Testis (tissue), 2 donors: ENCODE measurements at regions not wholly inside any gene's neighbourhood (a gene's known extent, or its start where the extent isn't known, plus 50 kb on each side); places are given as distances from the start of the nearest gene placed in this dataset.

Experiments used
- DNase-seq: peaks from one replicate; pipeline ENCODE4 v3.0.0-alpha.2; 2019
- H3K27ac ChIP-seq, 2 donors: fragments of 200-600 bp; sonication (generic); one replicate each; pipeline ENCODE4 v1.5.1; 2019
- H3K27me3 ChIP-seq: fragments of 200-600 bp; sonication (generic); one replicate; pipeline ENCODE4 v1.5.1; 2019
- H3K36me3 ChIP-seq: fragments of 200-600 bp; sonication (generic); one replicate; pipeline ENCODE4 v1.5.1; 2017; ENCODE audit warnings: low read depth; ENCODE audit errors: missing control alignments
- H3K4me1 ChIP-seq: fragments of 200-600 bp; sonication (generic); one replicate; pipeline ENCODE4 v1.5.1; 2019
- H3K4me3 ChIP-seq, 2 donors: fragments of 200-600 bp; sonication (generic); one replicate each; pipeline ENCODE4 v1.5.1; 2017 to 2019
- H3K9me3 ChIP-seq: fragments of 200-600 bp; sonication (generic); one replicate; pipeline ENCODE4 v1.5.1; 2017
- CTCF ChIP-seq, 3 experiments: fragments of 450-650 bp in 2 of 3; fragments of 200-600 bp in 1 of 3; sonication (generic) in 1 of 3; IDR thresholded peaks; one replicate each; pipeline ENCODE4 v1.5.1; 2016 to 2019; ENCODE audit warnings: antibody characterized with exemption in 3 of 3, mild to moderate bottlenecking in 2 of 3, moderate library complexity in 1 of 3
- POLR2A ChIP-seq: fragments of 450-650 bp; IDR thresholded peaks from one replicate; pipeline ENCODE4 v1.6.1; 2017; ENCODE audit warnings: antibody characterized with exemption, mild to moderate bottlenecking, moderate library complexity
- WGBS, 2 donors: methylation state at CpG; one replicate each; pipeline ENCODE4 v1.1.5; 2018; 5-methylcytosine and 5-hydroxymethylcytosine counted together
- intact Hi-C: fragments of 100-400 bp; cut with DNase I; formaldehyde crosslinking; loops from one replicate; pipeline ENCODE4 v1.15.1; 2023; ENCODE audit warnings: low total_unique reads

- Histone ChIP-seq H3K4me3 (no peak overlapping the region), H3K27me3 (no peaks in the 10 kb centered on the region), H3K4me1 (peaks cover 3% of the 10 kb centered on the region), H3K9me3 (no peaks in the 10 kb centered on the region), H3K27ac (no peak overlapping the region), H3K36me3 (no peaks in the 10 kb centered on the region)
- WGBS, 2 donors: 90 to 97% methylated on average over 4 of the region's 4 CpGs
- TF ChIP-seq POLR2A (no peak), CTCF (IDR thresholded peaks at IDR 0.05) (no peak)
- DNase-seq: no peak
- intact Hi-C loops: no loop called here
These were observed 106.8 kb upstream of the CTTNBP2 start for GRCh38 chr7:117979954-117980497.

- no peak for TF ChIP-seq POLR2A
- no peak for TF ChIP-seq CTCF (IDR thresholded peaks at IDR 0.05)
- H3K9me3 ChIP-seq: no peaks in the 10 kb centered on the region
- H3K4me3 ChIP-seq: no peak overlapping the region
- intact Hi-C loops: no loop called here
- H3K27me3 ChIP-seq: no peaks in the 10 kb centered on the region
- H3K36me3 ChIP-seq: no peaks in the 10 kb centered on the region
- WGBS, 2 donors: 48 to 54% methylated on average over 11 of the region's 11 CpGs
- DNase-seq: no peak
- H3K27ac ChIP-seq: no peak overlapping the region
- peaks cover 3% of the 10 kb centered on the region for H3K4me1 ChIP-seq
These were observed 109.1 kb upstream of the CTTNBP2 start for GRCh38 chr7:117982071-117983055.

GRCh38 chr7:117986645-117987269, 113.5 kb upstream of the CTTNBP2 start:
- no peak for TF ChIP-seq POLR2A
- no peak for TF ChIP-seq CTCF (IDR thresholded peaks at IDR 0.05)
- H3K9me3 ChIP-seq: no peaks in the 10 kb centered on the region
- H3K4me1 ChIP-seq: peaks cover 3% of the 10 kb centered on the region
- 74 to 76% methylated on average over 2 of the region's 2 CpGs for WGBS, 2 donors
- no peak overlapping the region for H3K4me3 ChIP-seq
- no peak for DNase-seq
- no peaks in the 10 kb centered on the region for H3K36me3 ChIP-seq
- no peak overlapping the region for H3K27ac ChIP-seq
- H3K27me3 ChIP-seq: no peaks in the 10 kb centered on the region
- intact Hi-C loops: no loop called here

GRCh38 chr7:117990834-117991233, 117.6 kb upstream of the CTTNBP2 start:
- Histone ChIP-seq H3K36me3 (no peaks in the 10 kb centered on the region), H3K9me3 (no peaks in the 10 kb centered on the region), H3K27me3 (no peaks in the 10 kb centered on the region), H3K27ac (no peak overlapping the region), H3K4me3 (no peak overlapping the region), H3K4me1 (no peaks in the 10 kb centered on the region)
- intact Hi-C loops: no loop called here
- DNase-seq: no peak
- TF ChIP-seq POLR2A (no peak), CTCF (IDR thresholded peaks at IDR 0.05) (no peak)
